ENCODE measurements at regions not wholly inside any gene's neighbourhood (a gene's known extent, or its start where the extent isn't known, plus 50 kb on each side); places are given as distances from the start of the nearest gene placed in this dataset.

- Histone ChIP-seq H3K27me3 (ENCODE audit: insufficient read depth, low read length) (no peaks in the 10 kb centered on the region), H3F3A (ENCODE audit: insufficient read depth, low read length) (no peaks in the 10 kb centered on the region), H3K9ac (ENCODE audit: low read length) (no peak overlapping the region), H2AFZ (ENCODE audit: low read length) (no peak overlapping the region), H3K79me2 (ENCODE audit: insufficient read depth, low read length) (no peaks in the 10 kb centered on the region), H3K4me2 (ENCODE audit: low read length) (no peak overlapping the region), H3K36me3 (ENCODE audit: insufficient read depth, low read length) (no peaks in the 10 kb centered on the region), H3K9me2 (ENCODE audit: low read depth, low read length) (no peaks in the 10 kb centered on the region), H4K20me1 (ENCODE audit: insufficient read depth, low read length) (no peaks in the 10 kb centered on the region), H3K4me1 (ENCODE audit: insufficient read depth, low read length, severe bottlenecking) (no peaks in the 10 kb centered on the region), H3K9me3 (ENCODE audit: low read length) (no peaks in the 10 kb centered on the region), H3K4me3 (ENCODE audit: low read depth, low read length, poor library complexity, severe bottlenecking) (no peak overlapping the region), H3K27ac (ENCODE audit: low read depth, low read length, poor library complexity, severe bottlenecking) (no peak overlapping the region)
- TF ChIP-seq EZH2 (IDR thresholded peaks at IDR 0.05; ENCODE audit: borderline replicate concordance, low read length) (no peak), CTCF (IDR thresholded peaks at IDR 0.05; ENCODE audit: low read length) (no peak)
Observed at GRCh38 chr6:144415014-144415413, 129.9 kb downstream of the UTRN start.

- H2AFZ ChIP-seq (ENCODE audit: low read length) = no peak overlapping the region
- H3F3A ChIP-seq (ENCODE audit: insufficient read depth, low read length) = no peaks in the 10 kb centered on the region
- no peak overlapping the region for H3K4me3 ChIP-seq (ENCODE audit: low read depth, low read length, poor library complexity, severe bottlenecking)
- H3K9me3 ChIP-seq (ENCODE audit: low read length) = no peaks in the 10 kb centered on the region
- TF ChIP-seq EZH2 (IDR thresholded peaks at IDR 0.05; ENCODE audit: borderline replicate concordance, low read length) (no peak), CTCF (IDR thresholded peaks at IDR 0.05; ENCODE audit: low read length) (no peak)
- H3K4me1 ChIP-seq (ENCODE audit: insufficient read depth, low read length, severe bottlenecking) = no peaks in the 10 kb centered on the region
- no peaks in the 10 kb centered on the region for H3K9me2 ChIP-seq (ENCODE audit: low read depth, low read length)
- H3K4me2 ChIP-seq (ENCODE audit: low read length) = no peak overlapping the region
- H3K27me3 ChIP-seq (ENCODE audit: insufficient read depth, low read length) = no peaks in the 10 kb centered on the region
- no peaks in the 10 kb centered on the region for H3K36me3 ChIP-seq (ENCODE audit: insufficient read depth, low read length)
- H3K9ac ChIP-seq (ENCODE audit: low read length) = no peak overlapping the region
- no peak overlapping the region for H3K27ac ChIP-seq (ENCODE audit: low read depth, low read length, poor library complexity, severe bottlenecking)
- no peaks in the 10 kb centered on the region for H4K20me1 ChIP-seq (ENCODE audit: insufficient read depth, low read length)
- no peaks in the 10 kb centered on the region for H3K79me2 ChIP-seq (ENCODE audit: insufficient read depth, low read length)
Observed at GRCh38 chr6:144415835-144416237, 130.7 kb downstream of the UTRN start.

DNA sequence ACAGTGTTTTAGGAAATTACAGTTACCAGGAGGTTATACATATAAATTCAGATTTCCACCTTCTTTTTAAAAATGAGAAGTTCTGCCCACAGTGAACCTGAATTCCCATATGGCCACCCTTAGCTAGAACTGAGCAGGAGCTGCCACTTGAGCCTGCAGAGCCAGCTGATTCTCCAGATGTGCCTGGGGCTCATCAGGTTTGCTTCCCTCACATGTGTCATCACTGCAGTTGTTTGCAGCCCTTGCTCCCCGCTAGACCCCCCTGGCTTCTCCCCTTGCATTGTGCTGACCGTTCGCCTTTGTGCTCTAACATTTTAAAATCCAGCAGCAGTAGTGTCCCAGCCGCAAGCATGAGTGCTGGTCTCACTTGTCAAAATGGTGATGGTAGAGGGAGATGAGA lies 131.1 kb downstream of the UTRN start:
- H3K27ac ChIP-seq (ENCODE audit: low read depth, low read length, poor library complexity, severe bottlenecking) = no peak overlapping the region
- H2AFZ ChIP-seq (ENCODE audit: low read length) = no peak overlapping the region
- no peaks in the 10 kb centered on the region for H3F3A ChIP-seq (ENCODE audit: insufficient read depth, low read length)
- no peaks in the 10 kb centered on the region for H3K4me1 ChIP-seq (ENCODE audit: insufficient read depth, low read length, severe bottlenecking)
- no peak for TF ChIP-seq CTCF (IDR thresholded peaks at IDR 0.05; ENCODE audit: low read length)
- TF ChIP-seq EZH2 (IDR thresholded peaks at IDR 0.05; ENCODE audit: borderline replicate concordance, low read length) = no peak
- no peaks in the 10 kb centered on the region for H4K20me1 ChIP-seq (ENCODE audit: insufficient read depth, low read length)
- H3K9me3 ChIP-seq (ENCODE audit: low read length) = no peaks in the 10 kb centered on the region
- H3K9me2 ChIP-seq (ENCODE audit: low read depth, low read length) = no peaks in the 10 kb centered on the region
- no peak overlapping the region for H3K9ac ChIP-seq (ENCODE audit: low read length)
- H3K4me3 ChIP-seq (ENCODE audit: low read depth, low read length, poor library complexity, severe bottlenecking) = no peak overlapping the region
- no peaks in the 10 kb centered on the region for H3K79me2 ChIP-seq (ENCODE audit: insufficient read depth, low read length)
- no peaks in the 10 kb centered on the region for H3K36me3 ChIP-seq (ENCODE audit: insufficient read depth, low read length)
- no peak overlapping the region for H3K4me2 ChIP-seq (ENCODE audit: low read length)
- H3K27me3 ChIP-seq (ENCODE audit: insufficient read depth, low read length) = no peaks in the 10 kb centered on the region

Measured in OCI-LY1 (cell line).